ENCODE measurements at regions not wholly inside any gene's neighbourhood (a gene's known extent, or its start where the extent isn't known, plus 50 kb on each side); places are given as distances from the start of the nearest gene placed in this dataset.

DNA sequence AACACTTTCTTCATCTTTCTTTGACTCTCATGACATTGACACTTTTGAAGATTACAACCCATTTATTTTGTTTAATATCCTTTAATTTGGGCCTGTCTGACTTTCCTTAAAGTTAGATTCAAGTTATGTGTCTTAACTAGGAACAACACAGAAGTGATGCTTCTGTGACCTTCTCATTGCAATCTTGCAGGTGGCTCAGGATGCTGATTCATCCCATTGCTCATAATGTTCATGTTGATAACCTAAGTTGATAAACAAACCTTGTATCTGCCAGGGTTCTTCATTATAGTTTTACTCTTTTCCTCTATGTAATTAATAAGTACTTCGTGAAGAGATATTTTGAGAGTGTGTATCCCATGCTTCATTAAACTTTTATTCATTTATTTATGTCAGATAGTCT lies 107.2 kb upstream of the SHB start:
- no peak overlapping the region for H2BK15ac ChIP-seq (ENCODE audit: low read depth, low read length)
- H3K4ac ChIP-seq (ENCODE audit: low read depth, low read length), result no peak overlapping the region
- H3K23ac ChIP-seq (ENCODE audit: insufficient read length, low read depth, low read length), result no peak overlapping the region

More for the DNA sequence above, 107.2 kb upstream of the SHB start:
- no peak overlapping the region for H3K27ac ChIP-seq (ENCODE audit: insufficient read length, low read depth, low read length)
- H3K27me3 ChIP-seq (ENCODE audit: insufficient read depth, low read length), result no peaks in the 10 kb centered on the region
- no peak overlapping the region for H2BK120ac ChIP-seq (ENCODE audit: low read depth, low read length, poor library complexity, severe bottlenecking)
- peaks cover 5% of the 10 kb centered on the region; the same call in 1 of the 2 replicates for H3K4me1 ChIP-seq (ENCODE audit: insufficient read depth, low read length)
- no peak overlapping the region for H2BK20ac ChIP-seq (ENCODE audit: low read depth, low read length, poor library complexity, severe bottlenecking)
- H3K79me1 ChIP-seq (ENCODE audit: insufficient read depth, low read depth, low read length, poor library complexity, severe bottlenecking), result no peaks in the 10 kb centered on the region
- no peaks in the 10 kb centered on the region for H4K20me1 ChIP-seq (ENCODE audit: control insufficient read depth, insufficient read depth, insufficient read length)
- H3K36me3 Mint-ChIP-seq (ENCODE audit: insufficient read depth in 1 of 3, low read depth in 3 of 3), result peaks cover 2 to 10% (median 3%) of the 10 kb centered on the region in 3 experiments; a peak in 5 of 7 replicates
- no CpG with 5 or more reads among the region's 1 CpG for WGBS (ENCODE audit: extremely low coverage, insufficient read length, low lambda C conversion rate)
- H3K4me1 Mint-ChIP-seq, result peaks cover 20 to 21% of the 10 kb centered on the region in 2 experiments
- no peak for DNase-seq
- H3K9me3 ChIP-seq (ENCODE audit: control insufficient read depth, low read depth, low read length), result peaks cover 5% of the 10 kb centered on the region
- H3K14ac ChIP-seq (ENCODE audit: insufficient read depth, low read length), result no peak overlapping the region
- H3K9ac ChIP-seq (ENCODE audit: extremely low read depth, insufficient read length, low read length), result no peak overlapping the region
- no peak overlapping the region for H2BK5ac ChIP-seq (ENCODE audit: insufficient read length, low read length)
- H3K18ac ChIP-seq (ENCODE audit: insufficient read length, low read depth, low read length), result no peak overlapping the region
- no peak overlapping the region for H2AFZ ChIP-seq (ENCODE audit: low read length)
- no peak overlapping the region for H4K91ac ChIP-seq (ENCODE audit: insufficient read length, low read depth, low read length)
- TF ChIP-seq, protein P1, sequence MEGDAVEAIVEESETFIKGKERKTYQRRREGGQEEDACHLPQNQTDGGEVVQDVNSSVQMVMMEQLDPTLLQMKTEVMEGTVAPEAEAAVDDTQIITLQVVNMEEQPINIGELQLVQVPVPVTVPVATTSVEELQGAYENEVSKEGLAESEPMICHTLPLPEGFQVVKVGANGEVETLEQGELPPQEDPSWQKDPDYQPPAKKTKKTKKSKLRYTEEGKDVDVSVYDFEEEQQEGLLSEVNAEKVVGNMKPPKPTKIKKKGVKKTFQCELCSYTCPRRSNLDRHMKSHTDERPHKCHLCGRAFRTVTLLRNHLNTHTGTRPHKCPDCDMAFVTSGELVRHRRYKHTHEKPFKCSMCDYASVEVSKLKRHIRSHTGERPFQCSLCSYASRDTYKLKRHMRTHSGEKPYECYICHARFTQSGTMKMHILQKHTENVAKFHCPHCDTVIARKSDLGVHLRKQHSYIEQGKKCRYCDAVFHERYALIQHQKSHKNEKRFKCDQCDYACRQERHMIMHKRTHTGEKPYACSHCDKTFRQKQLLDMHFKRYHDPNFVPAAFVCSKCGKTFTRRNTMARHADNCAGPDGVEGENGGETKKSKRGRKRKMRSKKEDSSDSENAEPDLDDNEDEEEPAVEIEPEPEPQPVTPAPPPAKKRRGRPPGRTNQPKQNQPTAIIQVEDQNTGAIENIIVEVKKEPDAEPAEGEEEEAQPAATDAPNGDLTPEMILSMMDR (conservative IDR thresholded peaks at IDR 0.05), result no peak
- H2AK5ac ChIP-seq (ENCODE audit: insufficient read length, low read length), result no peak overlapping the region
- no peak overlapping the region for H4K8ac ChIP-seq (replicated peaks; ENCODE audit: insufficient read length, low read depth, low read length)
- peaks cover 11 to 15% of the 10 kb centered on the region in 2 experiments for H3K9me3 Mint-ChIP-seq
- no peak overlapping the region for H2BK12ac ChIP-seq (ENCODE audit: insufficient read length, low read depth, low read length)
- no peak overlapping the region for H3K56ac ChIP-seq (ENCODE audit: insufficient read length, low read depth, low read length)
- H3K4me3 Mint-ChIP-seq, result no peak overlapping the region
- peaks cover 47% of the 10 kb centered on the region for H3K27me3 Mint-ChIP-seq (ENCODE audit: low read depth)
- H3K4me2 ChIP-seq (ENCODE audit: insufficient read depth, insufficient read length, low read length), result no peak overlapping the region
- no peak overlapping the region for H3K27ac Mint-ChIP-seq
- H4K5ac ChIP-seq (ENCODE audit: insufficient read length, low read depth, low read length), result no peak overlapping the region
- H3K79me2 ChIP-seq (ENCODE audit: insufficient read depth, low read length), result no peaks in the 10 kb centered on the region
- no peaks in the 10 kb centered on the region for H3K23me2 ChIP-seq (ENCODE audit: insufficient read length, low read depth, low read length, poor library complexity, severe bottlenecking)
- H3T11ph ChIP-seq (ENCODE audit: low read length), result no peak overlapping the region

Measured in H9 (cell line).